ENCODE measurements at regions not wholly inside any gene's neighbourhood (a gene's known extent, or its start where the extent isn't known, plus 50 kb on each side); places are given as distances from the start of the nearest gene placed in this dataset.

DNA sequence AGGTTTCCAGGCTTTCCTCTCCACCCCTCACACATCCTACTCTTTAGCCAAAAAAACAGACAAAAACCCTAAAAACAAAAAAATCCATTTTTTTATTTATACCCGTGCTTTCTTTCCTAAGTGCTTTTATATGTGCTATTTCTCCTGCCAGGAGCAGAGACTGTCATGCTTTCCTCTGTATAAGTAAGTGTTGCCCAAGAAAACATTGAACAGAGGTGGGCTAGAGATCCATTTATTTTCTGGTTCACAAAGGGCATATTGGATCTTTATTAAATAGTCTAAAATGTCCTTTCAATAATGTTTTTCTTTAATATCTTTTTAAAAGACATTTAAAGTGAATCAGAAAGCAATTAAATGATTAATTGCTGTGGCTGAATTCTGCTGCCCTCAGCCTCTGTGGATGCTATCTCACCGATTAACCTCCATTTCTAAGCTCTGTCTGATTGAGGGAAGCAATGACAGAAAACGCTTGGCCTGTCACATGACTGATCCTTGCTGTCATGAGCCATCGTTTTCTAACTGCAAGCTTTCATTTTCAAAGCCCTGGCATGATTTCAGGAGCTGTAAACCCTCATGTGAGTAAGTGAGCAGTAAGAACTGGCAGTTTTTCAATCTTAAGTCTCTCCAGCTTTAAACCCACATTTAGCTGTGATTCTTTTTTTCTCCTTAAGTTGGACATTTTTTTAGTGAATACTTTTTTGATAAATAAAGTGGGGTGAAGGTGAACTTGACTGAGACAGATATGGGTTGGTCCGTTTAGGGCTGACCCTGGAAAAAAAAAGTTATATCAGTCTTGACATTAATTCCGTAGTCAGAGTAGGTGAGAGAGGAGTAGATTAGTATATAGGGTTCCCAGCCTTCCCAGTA is 180.7 kb upstream of the PGRMC2 start (continued):
- TF ChIP-seq KDM5B (IDR thresholded peaks at IDR 0.05; ENCODE audit: insufficient replicate concordance, low read depth, low read length) (no peak), ZBTB34 (CRISPR knock-in tag; IDR thresholded peaks at IDR 0.05) (no peak), GTF2E2 (tag; IDR thresholded peaks at IDR 0.05) (no peak), ZNF408 (CRISPR knock-in tag; IDR thresholded peaks at IDR 0.05; ENCODE audit: low read depth) (no peak), CBFA2T3 (IDR thresholded peaks at IDR 0.05) (no peak), HDAC8 (tag; IDR thresholded peaks at IDR 0.05) (no peak), SAFB (IDR thresholded peaks at IDR 0.05; ENCODE audit: borderline replicate concordance, low read depth, low read length) (no peak), U2AF2 (optimal IDR thresholded peaks at IDR 0.05; ENCODE audit: low read depth, low read length) (no peak), SMARCA5 (IDR thresholded peaks at IDR 0.05) (no peak), ZNF121 (CRISPR knock-in tag; conservative IDR thresholded peaks at IDR 0.05) (no peak), HLTF (IDR thresholded peaks at IDR 0.05) (no peak), HCFC1 (IDR thresholded peaks at IDR 0.05; ENCODE audit: low read depth, low read length) (no peak), EHMT2 (IDR thresholded peaks at IDR 0.05) (no peak), TARDBP (IDR thresholded peaks at IDR 0.05) (no peak), ESRRA (IDR thresholded peaks at IDR 0.05; ENCODE audit: borderline replicate concordance, low read depth) (no peak), MXD1 (CRISPR knock-in tag; IDR thresholded peaks at IDR 0.05; ENCODE audit: borderline replicate concordance, poor library complexity, severe bottlenecking) (no peak)
- TF ChIP-seq, protein P1, sequence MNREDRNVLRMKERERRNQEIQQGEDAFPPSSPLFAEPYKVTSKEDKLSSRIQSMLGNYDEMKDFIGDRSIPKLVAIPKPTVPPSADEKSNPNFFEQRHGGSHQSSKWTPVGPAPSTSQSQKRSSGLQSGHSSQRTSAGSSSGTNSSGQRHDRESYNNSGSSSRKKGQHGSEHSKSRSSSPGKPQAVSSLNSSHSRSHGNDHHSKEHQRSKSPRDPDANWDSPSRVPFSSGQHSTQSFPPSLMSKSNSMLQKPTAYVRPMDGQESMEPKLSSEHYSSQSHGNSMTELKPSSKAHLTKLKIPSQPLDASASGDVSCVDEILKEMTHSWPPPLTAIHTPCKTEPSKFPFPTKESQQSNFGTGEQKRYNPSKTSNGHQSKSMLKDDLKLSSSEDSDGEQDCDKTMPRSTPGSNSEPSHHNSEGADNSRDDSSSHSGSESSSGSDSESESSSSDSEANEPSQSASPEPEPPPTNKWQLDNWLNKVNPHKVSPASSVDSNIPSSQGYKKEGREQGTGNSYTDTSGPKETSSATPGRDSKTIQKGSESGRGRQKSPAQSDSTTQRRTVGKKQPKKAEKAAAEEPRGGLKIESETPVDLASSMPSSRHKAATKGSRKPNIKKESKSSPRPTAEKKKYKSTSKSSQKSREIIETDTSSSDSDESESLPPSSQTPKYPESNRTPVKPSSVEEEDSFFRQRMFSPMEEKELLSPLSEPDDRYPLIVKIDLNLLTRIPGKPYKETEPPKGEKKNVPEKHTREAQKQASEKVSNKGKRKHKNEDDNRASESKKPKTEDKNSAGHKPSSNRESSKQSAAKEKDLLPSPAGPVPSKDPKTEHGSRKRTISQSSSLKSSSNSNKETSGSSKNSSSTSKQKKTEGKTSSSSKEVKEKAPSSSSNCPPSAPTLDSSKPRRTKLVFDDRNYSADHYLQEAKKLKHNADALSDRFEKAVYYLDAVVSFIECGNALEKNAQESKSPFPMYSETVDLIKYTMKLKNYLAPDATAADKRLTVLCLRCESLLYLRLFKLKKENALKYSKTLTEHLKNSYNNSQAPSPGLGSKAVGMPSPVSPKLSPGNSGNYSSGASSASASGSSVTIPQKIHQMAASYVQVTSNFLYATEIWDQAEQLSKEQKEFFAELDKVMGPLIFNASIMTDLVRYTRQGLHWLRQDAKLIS (CRISPR knock-in tag; IDR thresholded peaks at IDR 0.05) = no peak
- TF ChIP-seq, protein P2, sequence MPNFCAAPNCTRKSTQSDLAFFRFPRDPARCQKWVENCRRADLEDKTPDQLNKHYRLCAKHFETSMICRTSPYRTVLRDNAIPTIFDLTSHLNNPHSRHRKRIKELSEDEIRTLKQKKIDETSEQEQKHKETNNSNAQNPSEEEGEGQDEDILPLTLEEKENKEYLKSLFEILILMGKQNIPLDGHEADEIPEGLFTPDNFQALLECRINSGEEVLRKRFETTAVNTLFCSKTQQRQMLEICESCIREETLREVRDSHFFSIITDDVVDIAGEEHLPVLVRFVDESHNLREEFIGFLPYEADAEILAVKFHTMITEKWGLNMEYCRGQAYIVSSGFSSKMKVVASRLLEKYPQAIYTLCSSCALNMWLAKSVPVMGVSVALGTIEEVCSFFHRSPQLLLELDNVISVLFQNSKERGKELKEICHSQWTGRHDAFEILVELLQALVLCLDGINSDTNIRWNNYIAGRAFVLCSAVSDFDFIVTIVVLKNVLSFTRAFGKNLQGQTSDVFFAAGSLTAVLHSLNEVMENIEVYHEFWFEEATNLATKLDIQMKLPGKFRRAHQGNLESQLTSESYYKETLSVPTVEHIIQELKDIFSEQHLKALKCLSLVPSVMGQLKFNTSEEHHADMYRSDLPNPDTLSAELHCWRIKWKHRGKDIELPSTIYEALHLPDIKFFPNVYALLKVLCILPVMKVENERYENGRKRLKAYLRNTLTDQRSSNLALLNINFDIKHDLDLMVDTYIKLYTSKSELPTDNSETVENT (CRISPR knock-in tag; IDR thresholded peaks at IDR 0.05) = no peak
